Endodermal cell (in vitro differentiated cells): ENCODE measurements at regions not wholly inside any gene's neighbourhood (a gene's known extent, or its start where the extent isn't known, plus 50 kb on each side); places are given as distances from the start of the nearest gene placed in this dataset.

Experiments used
- DNase-seq: peaks from one replicate; pipeline ENCODE4 v3.0.0-alpha.2; 2017
- H3K27ac ChIP-seq: 2 replicates; pipeline ENCODE4 v1.5.1; 2013; ENCODE audit warnings: mild to moderate bottlenecking, low read depth, low read length, moderate library complexity
- H3K27me3 ChIP-seq: 2 replicates; pipeline ENCODE4 v1.6.1; 2013; ENCODE audit warnings: mild to moderate bottlenecking, low read length, moderate library complexity; ENCODE audit not compliant: insufficient read depth, control insufficient read depth, poor library complexity, severe bottlenecking
- H3K36me3 ChIP-seq: 2 replicates; pipeline ENCODE4 v1.7.0; 2013; ENCODE audit warnings: mild to moderate bottlenecking, low read length, moderate library complexity; ENCODE audit not compliant: control insufficient read depth, insufficient read depth
- H3K4me1 ChIP-seq: one replicate; pipeline ENCODE4 v1.7.0; 2013; ENCODE audit warnings: low read length; ENCODE audit not compliant: control insufficient read depth, insufficient read depth
- H3K4me3 ChIP-seq: 2 replicates; pipeline ENCODE4 v1.5.1; 2013; ENCODE audit warnings: mild to moderate bottlenecking, low read length, moderate library complexity
- H3K9ac ChIP-seq: 2 replicates; pipeline ENCODE4 v1.6.1; 2013; ENCODE audit warnings: mild to moderate bottlenecking, low read length, moderate library complexity; ENCODE audit not compliant: poor library complexity, severe bottlenecking; ENCODE audit errors: extremely low read depth
- H3K9me3 ChIP-seq: 2 replicates; pipeline ENCODE4 v1.6.1; 2013; ENCODE audit warnings: mild to moderate bottlenecking, low read length, moderate library complexity; ENCODE audit not compliant: control insufficient read depth
- H3K27ac Mint-ChIP-seq: 2 replicates; pipeline ENCODE4 v1.8.0; 2020; ENCODE audit warnings: mixed read lengths
- H3K27me3 Mint-ChIP-seq: 2 replicates; pipeline ENCODE4 v1.8.0; 2021; ENCODE audit warnings: mild to moderate bottlenecking, mixed read lengths; ENCODE audit not compliant: insufficient read depth
- H3K36me3 Mint-ChIP-seq: 2 replicates; pipeline ENCODE4 v1.8.0; 2020; ENCODE audit warnings: low read depth, mixed read lengths
- H3K4me1 Mint-ChIP-seq: 2 replicates; pipeline ENCODE4 v1.8.0; 2020; ENCODE audit warnings: mixed read lengths
- H3K4me3 Mint-ChIP-seq: 2 replicates; pipeline ENCODE4 v1.8.0; 2020; ENCODE audit warnings: mild to moderate bottlenecking, moderate library complexity, mixed read lengths
- H3K9me3 Mint-ChIP-seq: 2 replicates; pipeline ENCODE4 v1.8.0; 2020; ENCODE audit warnings: mild to moderate bottlenecking, mixed read lengths
- CTCF ChIP-seq: fragments of 200-600 bp; sonication (generic); conservative IDR thresholded peaks from 2 replicates; pipeline ENCODE4 v1.5.0; 2021; ENCODE audit warnings: antibody characterized with exemption, mild to moderate bottlenecking
- WGBS, 2 experiments: methylation state at CpG; one replicate each; pipeline versions ENCODE4 v1.1.5 to v1.1.7; 2013; ENCODE audit warnings: missing lambda C conversion rate in 2 of 2, mixed read lengths in 1 of 2; ENCODE audit not compliant: insufficient coverage in 1 of 2, insufficient read length in 1 of 2; 5-methylcytosine and 5-hydroxymethylcytosine counted together

GRCh38 chr14:85093631-85094330 lies 436.2 kb upstream of the FLRT2 start:
- Histone ChIP-seq H3K4me3 (no peak overlapping the region), H3K9ac (no peak overlapping the region), H3K36me3 (no peaks in the 10 kb centered on the region), H3K27ac (no peak overlapping the region), H3K9me3 (no peaks in the 10 kb centered on the region), H3K4me1 (no peaks in the 10 kb centered on the region), H3K27me3 (no peaks in the 10 kb centered on the region)
- Mint-ChIP-seq H3K27me3 (no peaks in the 10 kb centered on the region), H3K36me3 (no peaks in the 10 kb centered on the region), H3K27ac (no peak overlapping the region), H3K4me3 (no peak overlapping the region), H3K4me1 (no peaks in the 10 kb centered on the region), H3K9me3 (no peaks in the 10 kb centered on the region)
- no peak for DNase-seq
- 87 to 94% methylated on average over 3 to 5 of the region's 5 CpGs for WGBS, 2 experiments
- no peak for TF ChIP-seq CTCF

DNA sequence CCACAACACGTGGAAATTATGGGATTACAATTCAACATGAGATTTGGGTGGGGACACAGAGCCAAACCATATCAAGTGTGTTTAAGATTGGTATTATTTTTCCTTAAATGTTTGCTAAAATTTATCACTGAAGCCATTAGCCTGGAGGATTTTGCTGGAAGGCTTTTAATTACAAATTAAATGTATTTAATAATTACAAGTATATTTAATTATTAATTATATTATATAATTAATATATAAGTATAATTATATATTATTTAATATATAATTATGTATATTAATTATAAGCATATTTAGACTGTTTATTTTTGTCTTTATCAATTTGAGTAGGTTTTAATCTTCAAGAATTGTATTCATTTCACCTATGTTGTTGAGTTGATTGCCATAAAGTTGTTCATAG lies 427.4 kb upstream of the FLRT2 start:
- Mint-ChIP-seq H3K27me3 (no peaks in the 10 kb centered on the region), H3K27ac (no peak overlapping the region), H3K4me3 (no peak overlapping the region), H3K36me3 (no peaks in the 10 kb centered on the region), H3K4me1 (no peaks in the 10 kb centered on the region), H3K9me3 (no peaks in the 10 kb centered on the region)
- Histone ChIP-seq H3K27ac (no peak overlapping the region), H3K36me3 (no peaks in the 10 kb centered on the region), H3K4me3 (no peak overlapping the region), H3K4me1 (no peaks in the 10 kb centered on the region), H3K27me3 (no peaks in the 10 kb centered on the region), H3K9ac (no peak overlapping the region), H3K9me3 (no peaks in the 10 kb centered on the region)
- no peak for TF ChIP-seq CTCF
- WGBS, 2 experiments, result 100% methylated on average over 1 of the region's 1 CpG; no CpG with 5 or more reads in 1 of the 2 experiments
- DNase-seq, result no peak

DNA sequence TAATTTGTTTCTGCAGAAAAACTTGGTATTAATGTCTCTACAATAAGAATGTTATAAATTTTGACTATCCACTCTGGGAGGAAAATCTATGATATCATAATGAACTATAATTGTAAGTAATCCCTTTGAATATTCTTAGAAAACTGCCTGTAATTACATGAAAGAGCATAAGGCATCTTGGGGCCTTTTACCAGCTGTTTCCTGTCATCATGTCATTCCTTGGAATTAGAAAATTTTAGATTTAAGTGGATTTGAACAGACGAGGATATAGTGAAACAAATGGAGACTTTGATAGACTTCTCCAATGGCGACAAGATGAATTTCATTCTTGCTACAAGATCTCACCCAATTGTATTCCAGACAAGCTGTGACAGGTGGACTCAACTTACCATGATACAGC lies 423.4 kb upstream of the FLRT2 start:
- no peaks in the 10 kb centered on the region for H3K4me1 ChIP-seq
- no peaks in the 10 kb centered on the region for H3K36me3 ChIP-seq
- TF ChIP-seq CTCF, result no peak
- Mint-ChIP-seq H3K27me3 (no peaks in the 10 kb centered on the region), H3K27ac (no peak overlapping the region), H3K36me3 (no peaks in the 10 kb centered on the region), H3K4me1 (no peaks in the 10 kb centered on the region), H3K4me3 (no peak overlapping the region), H3K9me3 (peaks cover 12% of the 10 kb centered on the region)
- WGBS, 2 experiments, result 90 to 100% methylated on average over 2 of the region's 2 CpGs
- no peaks in the 10 kb centered on the region for H3K27me3 ChIP-seq
- H3K4me3 ChIP-seq, result no peak overlapping the region
- H3K9ac ChIP-seq, result no peak overlapping the region
- no peak overlapping the region for H3K27ac ChIP-seq
- no peak for DNase-seq
- H3K9me3 ChIP-seq, result peaks cover 8% of the 10 kb centered on the region
